Endothelial cell (in vitro differentiated cells): ENCODE measurements at regions not wholly inside any gene's neighbourhood (a gene's known extent, or its start where the extent isn't known, plus 50 kb on each side); places are given as distances from the start of the nearest gene placed in this dataset.

Experiments used
- DNase-seq: peaks from one replicate; pipeline ENCODE4 v3.0.0; 2021; ENCODE audit warnings: low spot score
- H3K27ac Mint-ChIP-seq: one replicate; pipeline ENCODE4 v1.8.0; 2021; ENCODE audit warnings: mixed read lengths, inconsistent platforms; ENCODE audit not compliant: unreplicated experiment
- H3K27me3 Mint-ChIP-seq: one replicate; pipeline ENCODE4 v1.8.0; 2021; ENCODE audit warnings: mild to moderate bottlenecking, moderate library complexity, mixed read lengths, inconsistent platforms; ENCODE audit not compliant: unreplicated experiment
- H3K36me3 Mint-ChIP-seq: one replicate; pipeline ENCODE4 v1.8.0; 2021; ENCODE audit warnings: mild to moderate bottlenecking, low read depth, mixed read lengths, inconsistent platforms; ENCODE audit not compliant: unreplicated experiment
- H3K4me1 Mint-ChIP-seq: one replicate; pipeline ENCODE4 v1.8.0; 2021; ENCODE audit warnings: mild to moderate bottlenecking, mixed read lengths, inconsistent platforms; ENCODE audit not compliant: unreplicated experiment
- H3K4me3 Mint-ChIP-seq: one replicate; pipeline ENCODE4 v1.8.0; 2021; ENCODE audit warnings: mild to moderate bottlenecking, mixed read lengths, inconsistent platforms; ENCODE audit not compliant: unreplicated experiment
- H3K9me3 Mint-ChIP-seq: one replicate; pipeline ENCODE4 v1.8.0; 2021; ENCODE audit warnings: mixed read lengths, inconsistent platforms; ENCODE audit not compliant: unreplicated experiment
- TF ChIP-seq, protein P1 (sequence below): fragments of 200-600 bp; sonication (generic); IDR thresholded peaks from one replicate; pipeline ENCODE4 v1.5.0; 2021; ENCODE audit warnings: antibody characterized with exemption; ENCODE audit not compliant: unreplicated experiment

DNA sequence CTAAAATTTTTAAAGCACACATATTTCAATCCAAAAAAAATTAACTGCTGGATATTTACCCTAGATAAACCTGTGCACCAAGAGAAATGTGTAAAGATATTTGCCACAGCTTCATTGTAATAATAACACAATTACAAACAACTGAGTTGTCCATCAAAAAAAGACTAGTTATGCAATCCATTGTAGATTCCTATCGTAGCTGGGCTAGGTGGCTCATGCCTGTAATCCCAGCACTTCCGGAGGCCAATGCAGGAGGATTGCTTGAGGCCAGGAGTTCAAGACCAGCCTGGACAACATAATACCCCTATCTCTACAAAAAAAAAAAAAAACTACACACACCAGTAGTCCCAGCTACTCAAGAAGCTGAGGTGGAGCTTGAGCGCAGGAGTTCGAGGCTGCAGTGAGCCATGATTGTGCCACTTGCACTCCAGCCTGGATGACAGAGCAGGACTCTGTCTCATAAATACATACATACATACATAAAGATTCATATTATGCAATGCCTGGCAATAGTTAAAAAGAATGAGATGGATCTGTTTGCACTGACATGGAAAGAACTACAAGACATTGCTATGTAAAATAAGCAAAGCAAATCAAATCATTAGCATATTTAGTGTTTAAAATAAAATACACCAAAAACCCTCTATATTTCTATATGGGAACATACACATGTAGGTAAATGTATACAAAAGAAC, 56.5 kb upstream of the CCDC28A start:
- H3K4me3 Mint-ChIP-seq: no peak overlapping the region
- TF ChIP-seq, protein P1, sequence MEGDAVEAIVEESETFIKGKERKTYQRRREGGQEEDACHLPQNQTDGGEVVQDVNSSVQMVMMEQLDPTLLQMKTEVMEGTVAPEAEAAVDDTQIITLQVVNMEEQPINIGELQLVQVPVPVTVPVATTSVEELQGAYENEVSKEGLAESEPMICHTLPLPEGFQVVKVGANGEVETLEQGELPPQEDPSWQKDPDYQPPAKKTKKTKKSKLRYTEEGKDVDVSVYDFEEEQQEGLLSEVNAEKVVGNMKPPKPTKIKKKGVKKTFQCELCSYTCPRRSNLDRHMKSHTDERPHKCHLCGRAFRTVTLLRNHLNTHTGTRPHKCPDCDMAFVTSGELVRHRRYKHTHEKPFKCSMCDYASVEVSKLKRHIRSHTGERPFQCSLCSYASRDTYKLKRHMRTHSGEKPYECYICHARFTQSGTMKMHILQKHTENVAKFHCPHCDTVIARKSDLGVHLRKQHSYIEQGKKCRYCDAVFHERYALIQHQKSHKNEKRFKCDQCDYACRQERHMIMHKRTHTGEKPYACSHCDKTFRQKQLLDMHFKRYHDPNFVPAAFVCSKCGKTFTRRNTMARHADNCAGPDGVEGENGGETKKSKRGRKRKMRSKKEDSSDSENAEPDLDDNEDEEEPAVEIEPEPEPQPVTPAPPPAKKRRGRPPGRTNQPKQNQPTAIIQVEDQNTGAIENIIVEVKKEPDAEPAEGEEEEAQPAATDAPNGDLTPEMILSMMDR: no peak
- no peaks in the 10 kb centered on the region for H3K4me1 Mint-ChIP-seq
- no peak for DNase-seq
- H3K36me3 Mint-ChIP-seq: no peaks in the 10 kb centered on the region
- no peak overlapping the region for H3K27ac Mint-ChIP-seq
- H3K9me3 Mint-ChIP-seq: no peaks in the 10 kb centered on the region
- H3K27me3 Mint-ChIP-seq: no peaks in the 10 kb centered on the region

- Mint-ChIP-seq H3K36me3 (no peaks in the 10 kb centered on the region), H3K27me3 (no peaks in the 10 kb centered on the region)
Measured at GRCh38 chr6:138719011-138719635, 54.4 kb upstream of the CCDC28A start.

GRCh38 chr6:138719744-138720143, 53.8 kb upstream of the CCDC28A start:
- no peaks in the 10 kb centered on the region for H3K36me3 Mint-ChIP-seq
- H3K27me3 Mint-ChIP-seq: no peaks in the 10 kb centered on the region
- no peak for DNase-seq
- H3K4me1 Mint-ChIP-seq: peaks cover 7% of the 10 kb centered on the region
- TF ChIP-seq, protein P1: no peak
- no peak overlapping the region for H3K4me3 Mint-ChIP-seq
- no peaks in the 10 kb centered on the region for H3K9me3 Mint-ChIP-seq
- H3K27ac Mint-ChIP-seq: no peak overlapping the region

More at GRCh38 chr6:138719011-138719635, 54.4 kb upstream of the CCDC28A start:
- Mint-ChIP-seq H3K4me3 (no peak overlapping the region), H3K9me3 (no peaks in the 10 kb centered on the region), H3K27ac (no peak overlapping the region), H3K4me1 (peaks cover 6% of the 10 kb centered on the region)
- TF ChIP-seq, protein P1: no peak
- no peak for DNase-seq

DNA sequence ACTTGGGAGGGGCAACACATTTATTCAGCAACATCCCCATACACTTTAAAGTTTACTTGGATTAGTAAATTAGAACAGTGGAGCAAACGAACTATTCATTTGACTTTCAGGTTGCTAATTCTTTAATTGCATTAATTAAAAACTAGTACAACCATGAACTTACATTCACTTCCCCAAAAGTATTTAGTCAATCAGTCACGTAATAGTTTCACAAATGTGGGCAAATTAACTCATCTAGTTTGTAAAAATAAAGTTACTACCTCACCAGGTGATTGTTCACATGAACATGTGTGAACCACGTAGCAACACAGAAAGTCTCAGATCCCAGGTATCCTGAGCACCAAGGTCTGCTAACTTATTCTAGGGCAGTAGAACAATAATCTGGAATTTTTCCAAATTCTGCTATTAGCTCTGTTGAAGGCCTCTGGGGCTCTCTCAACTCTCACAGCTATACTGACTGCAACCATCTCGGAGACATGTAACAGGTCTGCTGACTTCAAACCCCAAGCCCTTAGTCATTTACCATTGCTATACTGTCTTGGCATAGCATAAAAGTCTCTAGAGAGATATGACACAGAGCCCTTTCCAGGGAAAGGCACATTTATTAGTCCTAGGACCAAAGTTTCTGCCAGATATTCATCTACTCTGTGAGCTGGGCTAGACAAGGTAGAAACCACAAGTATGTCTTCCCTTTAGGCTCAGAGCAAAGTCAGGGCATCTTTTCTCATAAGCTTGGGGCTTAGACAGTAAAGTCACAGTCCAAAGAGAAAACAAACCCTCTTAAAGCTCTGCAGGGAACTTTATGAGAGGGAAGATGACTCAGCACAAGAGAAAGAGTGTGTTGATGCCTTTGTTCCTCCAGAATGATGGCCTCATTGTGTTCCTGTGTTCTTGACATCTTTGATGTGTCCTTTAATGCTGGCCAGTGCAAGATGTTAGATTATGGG, 50.9 kb upstream of the CCDC28A start:
- Mint-ChIP-seq H3K27me3 (no peaks in the 10 kb centered on the region), H3K27ac (no peak overlapping the region), H3K9me3 (no peaks in the 10 kb centered on the region), H3K36me3 (no peaks in the 10 kb centered on the region), H3K4me1 (peaks cover 7% of the 10 kb centered on the region), H3K4me3 (no peak overlapping the region)
- TF ChIP-seq, protein P1: no peak
- DNase-seq: no peak
